ENCODE measurements at regions not wholly inside any gene's neighbourhood (a gene's known extent, or its start where the extent isn't known, plus 50 kb on each side); places are given as distances from the start of the nearest gene placed in this dataset.

GRCh38 chr6:167764713-167765479 is 61.8 kb upstream of the AFDN start:
- H3K4me1 ChIP-seq (replicated peaks in 1 of 2), result peaks cover 5 to 12% of the 10 kb centered on the region in 2 donors
- 20 to 97% (median 78%) methylated on average over 1 to 12 of the region's 15 CpGs; no CpG with 5 or more reads in 1 of the 10 experiments for WGBS, 10 experiments
- no peak overlapping the region for H3K27ac ChIP-seq
- no peak for ATAC-seq (replicated peaks in 6 of 8)
- no peak overlapping the region for H3K4me3 ChIP-seq
- in situ Hi-C loops (cut with MboI; ENCODE audit: low pct_unique_long_range_greater_than_20kb in 2 of 9, low sequenced_read_pairs in 9 of 9, unreplicated experiment in 9 of 9), result no loop called here

GRCh38 chr6:167766986-167767714 is 59.6 kb upstream of the AFDN start:
- peak in 2 of 8 experiments; percentile 27 for ATAC-seq (replicated peaks in 6 of 8)
- no peak overlapping the region for H3K27ac ChIP-seq
- in situ Hi-C loops (cut with MboI; ENCODE audit: low pct_unique_long_range_greater_than_20kb in 2 of 9, low sequenced_read_pairs in 9 of 9, unreplicated experiment in 9 of 9), result no loop called here
- H3K4me1 ChIP-seq (replicated peaks in 1 of 2), result peaks cover 2 to 3% of the 10 kb centered on the region in 2 donors
- H3K4me3 ChIP-seq, result no peak overlapping the region
- WGBS, 10 experiments, result 37 to 89% (median 73%) methylated on average over 4 to 14 of the region's 29 CpGs; no CpG with 5 or more reads in 2 of the 10 experiments

DNA sequence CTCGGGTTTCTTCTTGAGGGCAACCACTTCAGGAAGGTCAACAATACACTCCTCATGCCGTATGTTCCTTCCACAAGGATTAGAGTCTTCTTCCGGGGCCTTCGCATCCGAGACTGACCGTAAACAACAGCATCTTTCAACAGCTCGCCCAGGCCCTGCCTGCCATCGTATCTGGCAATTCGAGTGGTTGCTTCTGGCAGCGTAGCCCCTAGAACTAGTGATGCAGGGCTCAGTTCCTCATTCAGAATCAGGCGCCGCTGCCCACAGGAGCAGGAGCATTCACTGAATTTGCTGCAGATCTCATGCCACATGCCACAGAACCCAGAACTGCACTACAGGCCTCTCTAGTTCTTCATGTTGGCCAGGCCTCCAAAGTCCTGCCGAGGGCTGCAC is 59.0 kb upstream of the AFDN start:
- H3K27ac ChIP-seq, result no peak overlapping the region
- no peak overlapping the region for H3K4me3 ChIP-seq
- no peaks in the 10 kb centered on the region for H3K4me1 ChIP-seq (replicated peaks in 1 of 2)
- WGBS, 10 experiments, result 0 to 98% (median 80%) methylated on average over 1 to 12 of the region's 13 CpGs; no CpG with 5 or more reads in 4 of the 10 experiments
- no peak for ATAC-seq (replicated peaks in 6 of 8)
- in situ Hi-C loops (cut with MboI; ENCODE audit: low pct_unique_long_range_greater_than_20kb in 2 of 9, low sequenced_read_pairs in 9 of 9, unreplicated experiment in 9 of 9), result no loop called here

GRCh38 chr6:167768471-167769215 is 58.1 kb upstream of the AFDN start:
- no peak overlapping the region for H3K4me3 ChIP-seq
- WGBS, 10 experiments, result 0 to 100% (median 88%) methylated on average over 1 to 4 of the region's 18 CpGs
- no peak for ATAC-seq (replicated peaks in 6 of 8)
- H3K27ac ChIP-seq, result no peak overlapping the region
- in situ Hi-C loops (cut with MboI; ENCODE audit: low pct_unique_long_range_greater_than_20kb in 2 of 9, low sequenced_read_pairs in 9 of 9, unreplicated experiment in 9 of 9), result no loop called here
- H3K4me1 ChIP-seq (replicated peaks in 1 of 2), result no peaks in the 10 kb centered on the region

DNA sequence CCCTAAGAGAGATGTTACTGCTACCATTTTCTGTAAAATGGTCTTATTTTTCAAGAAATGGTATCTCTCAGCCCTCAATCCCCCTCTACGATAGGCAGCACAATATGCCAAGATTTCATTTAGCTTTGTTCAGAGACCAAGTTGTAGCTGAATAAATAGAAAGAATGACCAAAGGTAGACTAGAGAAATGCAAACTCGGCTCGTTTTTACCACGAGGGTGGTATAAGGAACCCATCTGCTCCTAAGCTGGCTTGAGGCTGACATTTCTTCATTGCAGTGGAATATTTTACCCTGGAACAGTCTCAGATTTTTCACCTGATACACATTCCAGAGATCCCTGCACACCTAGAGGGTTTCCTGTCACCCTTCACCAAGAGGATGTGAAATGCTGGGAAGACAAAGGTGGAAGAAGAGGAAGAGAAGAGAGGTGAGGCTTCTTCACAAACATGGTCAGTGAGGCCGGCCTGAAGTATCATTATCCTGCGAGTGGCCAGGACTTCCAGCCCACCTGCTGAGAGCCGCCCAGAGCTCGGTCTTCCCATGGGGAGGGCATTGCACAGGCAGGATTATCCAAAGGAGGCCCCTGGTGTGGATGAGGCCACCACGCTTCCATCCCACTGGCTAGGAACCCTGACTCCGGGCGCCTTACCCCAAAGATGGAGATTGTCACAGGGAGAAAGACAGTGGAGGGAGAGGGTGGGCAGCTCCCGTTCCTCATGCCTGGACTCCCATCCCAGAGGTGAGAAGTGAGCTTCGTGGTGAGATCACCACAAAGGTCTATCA is 57.1 kb upstream of the AFDN start:
- Histone ChIP-seq H3K4me1 (replicated peaks in 1 of 2) (no peaks in the 10 kb centered on the region), H3K27ac (no peak overlapping the region), H3K4me3 (no peak overlapping the region)
- in situ Hi-C loops (cut with MboI; ENCODE audit: low pct_unique_long_range_greater_than_20kb in 2 of 9, low sequenced_read_pairs in 9 of 9, unreplicated experiment in 9 of 9), result no loop called here
- no peak for ATAC-seq (replicated peaks in 6 of 8)
- WGBS, 10 experiments, result 23 to 100% (median 77%) methylated on average over 3 to 9 of the region's 13 CpGs

DNA sequence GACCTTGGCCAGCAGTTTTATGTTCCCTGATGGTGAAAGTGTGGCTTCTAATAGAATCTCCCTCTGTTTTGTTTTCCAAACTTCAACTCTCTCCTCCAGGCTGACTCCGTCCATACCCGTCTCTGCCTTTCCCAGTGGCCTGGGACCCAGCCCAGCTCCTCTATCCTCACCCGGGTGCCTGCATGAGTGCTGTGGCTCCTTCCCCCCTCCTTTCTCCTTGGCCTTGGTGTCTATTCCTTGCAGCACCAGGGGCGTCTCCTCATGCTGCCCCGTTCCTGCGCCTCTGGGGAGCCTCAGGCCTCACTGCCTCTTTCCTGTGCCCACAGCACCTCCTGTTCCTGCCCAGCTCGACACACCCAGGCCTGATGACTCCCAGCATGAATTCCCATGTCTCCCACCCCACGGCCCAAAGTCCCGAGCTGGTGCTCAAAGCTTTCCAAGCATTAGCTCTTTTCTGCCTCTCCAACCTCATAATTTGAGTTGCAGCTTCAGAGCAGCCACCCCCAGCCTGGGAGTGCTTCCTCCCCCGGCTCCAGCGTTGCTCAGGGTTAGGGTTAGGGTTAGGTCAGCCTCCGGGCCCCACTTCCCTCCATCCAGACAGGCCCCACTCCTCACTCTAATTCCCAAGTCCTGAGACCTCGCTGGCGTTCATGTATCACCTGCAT is 56.3 kb upstream of the AFDN start:
- in situ Hi-C loops (cut with MboI; ENCODE audit: low pct_unique_long_range_greater_than_20kb in 2 of 9, low sequenced_read_pairs in 9 of 9, unreplicated experiment in 9 of 9), result no loop called here
- 26 to 100% (median 89%) methylated on average over 1 to 9 of the region's 14 CpGs; no CpG with 5 or more reads in 4 of the 10 experiments for WGBS, 10 experiments

DNA sequence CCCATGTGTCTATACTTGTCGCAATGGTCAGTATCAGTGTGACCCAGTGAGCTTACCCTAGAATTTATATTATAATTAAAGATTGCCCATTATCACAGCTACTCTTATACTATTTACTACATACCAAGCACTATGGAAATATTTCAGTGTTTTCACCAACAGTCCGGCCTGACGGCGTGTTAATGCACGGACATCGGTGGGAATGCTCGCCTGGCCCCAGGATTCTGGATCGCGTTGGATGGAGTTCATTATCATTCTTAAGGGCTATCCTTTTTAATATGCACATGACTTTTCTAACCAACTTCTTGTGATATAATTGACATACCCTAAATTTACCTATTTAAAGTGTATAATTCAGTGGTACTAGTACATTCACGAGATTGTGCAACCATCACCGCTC is 51.8 kb upstream of the AFDN start:
- Histone ChIP-seq H3K4me1 (replicated peaks in 1 of 2) (peaks cover 4 to 9% of the 10 kb centered on the region in 2 donors), H3K27ac (no peak overlapping the region), H3K4me3 (no peak overlapping the region)
- ATAC-seq (replicated peaks in 6 of 8), result no peak
- in situ Hi-C loops (cut with MboI; ENCODE audit: low pct_unique_long_range_greater_than_20kb in 2 of 9, low sequenced_read_pairs in 9 of 9, unreplicated experiment in 9 of 9), result no loop called here
- 80 to 100% (median 94%) methylated on average over 2 to 9 of the region's 11 CpGs; no CpG with 5 or more reads in 1 of the 10 experiments for WGBS, 10 experiments

More for the DNA sequence above, 56.3 kb upstream of the AFDN start:
- Histone ChIP-seq H3K4me3 (no peak overlapping the region), H3K27ac (no peak overlapping the region), H3K4me1 (replicated peaks in 1 of 2) (no peaks in the 10 kb centered on the region)
- ATAC-seq (replicated peaks in 6 of 8), result no peak

- H3K4me1 ChIP-seq (replicated peaks in 1 of 2), result peaks cover 9 to 12% of the 10 kb centered on the region in 2 donors
- H3K27ac ChIP-seq, result no peak overlapping the region
- no peak overlapping the region for H3K4me3 ChIP-seq
- in situ Hi-C loops (cut with MboI; ENCODE audit: low pct_unique_long_range_greater_than_20kb in 2 of 9, low sequenced_read_pairs in 9 of 9, unreplicated experiment in 9 of 9), result no loop called here
- peak in 3 of 8 experiments; percentile 41 to 62 (median 58) for ATAC-seq (replicated peaks in 6 of 8)
- 15 to 100% (median 79%) methylated on average over 1 to 11 of the region's 14 CpGs; no CpG with 5 or more reads in 1 of the 10 experiments for WGBS, 10 experiments
Observed at GRCh38 chr6:167776906-167777627, 49.6 kb upstream of the AFDN start.
